OCI-LY3 (cell line): ENCODE measurements at regions not wholly inside any gene's neighbourhood (a gene's known extent, or its start where the extent isn't known, plus 50 kb on each side); places are given as distances from the start of the nearest gene placed in this dataset.

ENCODE experiments used
- H2AFZ ChIP-seq: fragments of 200-600, 300-600 bp; shearing (Covaris generic); 2 replicates; pipeline ENCODE4 v1.6.0; 2014; ENCODE audit warnings: antibody characterized with exemption, low read depth, low read length
- H3K27ac ChIP-seq: fragments of 200-600, 300-600 bp; sonication (generic); 2 replicates; pipeline ENCODE4 v1.5.1; 2014; ENCODE audit warnings: mild to moderate bottlenecking, low read length, moderate library complexity, mixed read lengths
- H3K27me3 ChIP-seq: fragments of 200-600, 300-600 bp; sonication (generic); 2 replicates; pipeline ENCODE4 v1.6.1; 2014; ENCODE audit warnings: low read depth, low read length, mixed read lengths
- H3K36me3 ChIP-seq: fragments of 200-600, 300-600 bp; sonication (generic); replicated peaks from 2 replicates; pipeline ENCODE3; 2014; ENCODE audit warnings: low read depth, low read length, mixed read lengths
- H3K4me1 ChIP-seq: fragments of 300-600, 200-600 bp; sonication (generic); 2 replicates; pipeline ENCODE4 v1.6.1; 2014; ENCODE audit warnings: low read length, mixed read lengths
- H3K4me2 ChIP-seq: fragments of 200-600, 300-600 bp; sonication (generic); 2 replicates; pipeline ENCODE4 v1.6.1; 2014; ENCODE audit warnings: low read length, mixed read lengths
- H3K4me3 ChIP-seq: fragments of 300-600, 200-600 bp; sonication (generic); 2 replicates; pipeline ENCODE4 v1.5.1; 2014; ENCODE audit warnings: antibody characterized with exemption, mild to moderate bottlenecking, low read length, moderate library complexity
- H3K79me2 ChIP-seq: fragments of 300-600, 200-600 bp; shearing (Covaris generic); 2 replicates; pipeline ENCODE4 v1.6.1; 2014; ENCODE audit warnings: mild to moderate bottlenecking, low read length, mixed read lengths
- H3K9ac ChIP-seq: fragments of 300-600, 200-600 bp; shearing (Covaris generic); 2 replicates; pipeline ENCODE4 v1.6.0; 2014; ENCODE audit warnings: mild to moderate bottlenecking, low read length, moderate library complexity
- H3K9me3 ChIP-seq: fragments of 200-600, 300-600 bp; shearing (Covaris generic); 2 replicates; pipeline ENCODE4 v1.6.1; 2014; ENCODE audit warnings: low read length, mixed read lengths; ENCODE audit not compliant: insufficient read depth
- H4K20me1 ChIP-seq: fragments of 200-600, 300-600 bp; sonication (generic); 2 replicates; pipeline ENCODE4 v1.6.1; 2016; ENCODE audit warnings: low read length, mixed read lengths; ENCODE audit not compliant: insufficient read depth
- EZH2phosphoT487 ChIP-seq: fragments of 200-600 bp; shearing (Covaris generic); IDR thresholded peaks from 2 replicates; pipeline ENCODE4 v1.6.1; 2018; ENCODE audit warnings: antibody characterized with exemption, mixed run types, low read depth
- TF ChIP-seq, protein P1 (sequence below): fragments of 200-600, 300-600 bp; sonication (generic); IDR thresholded peaks from 2 replicates; pipeline ENCODE4 v1.5.1; 2014; ENCODE audit warnings: antibody characterized with exemption, low read length, low read depth

DNA sequence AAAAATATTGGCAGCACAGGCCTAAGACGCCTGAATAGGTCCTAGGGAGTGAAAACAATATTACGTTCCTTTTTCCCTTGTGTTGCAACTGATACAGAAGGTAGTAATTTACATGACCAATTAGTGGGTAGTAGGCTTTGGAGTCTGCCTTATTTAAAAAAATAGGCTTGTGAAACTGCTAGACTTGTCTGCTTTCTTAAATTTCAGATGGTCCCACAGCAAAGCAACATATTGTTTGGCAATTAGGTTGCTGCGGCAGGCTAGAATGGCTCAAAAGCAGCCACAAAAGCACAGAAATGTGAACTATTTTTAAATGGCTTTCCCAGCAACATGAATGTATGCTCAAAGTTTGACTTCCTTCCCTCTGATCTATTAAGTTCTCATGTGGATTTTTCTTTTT is 211.9 kb downstream of the TTC8 start:
- Histone ChIP-seq H4K20me1 (no peaks in the 10 kb centered on the region), H3K27me3 (0 out of 2 replicates have a peak, but pooled peaks cover 4% of the 10 kb centered on the region), H3K9ac (no peak overlapping the region), H3K36me3 (no peaks in the 10 kb centered on the region), H3K9me3 (no peaks in the 10 kb centered on the region), H3K79me2 (no peaks in the 10 kb centered on the region), H3K27ac (no peak overlapping the region), H2AFZ (no peak overlapping the region), H3K4me2 (no peak overlapping the region), H3K4me3 (no peak overlapping the region), H3K4me1 (peaks cover 10% of the 10 kb centered on the region; the same call in 1 of the 2 replicates)
- TF ChIP-seq, protein P1, sequence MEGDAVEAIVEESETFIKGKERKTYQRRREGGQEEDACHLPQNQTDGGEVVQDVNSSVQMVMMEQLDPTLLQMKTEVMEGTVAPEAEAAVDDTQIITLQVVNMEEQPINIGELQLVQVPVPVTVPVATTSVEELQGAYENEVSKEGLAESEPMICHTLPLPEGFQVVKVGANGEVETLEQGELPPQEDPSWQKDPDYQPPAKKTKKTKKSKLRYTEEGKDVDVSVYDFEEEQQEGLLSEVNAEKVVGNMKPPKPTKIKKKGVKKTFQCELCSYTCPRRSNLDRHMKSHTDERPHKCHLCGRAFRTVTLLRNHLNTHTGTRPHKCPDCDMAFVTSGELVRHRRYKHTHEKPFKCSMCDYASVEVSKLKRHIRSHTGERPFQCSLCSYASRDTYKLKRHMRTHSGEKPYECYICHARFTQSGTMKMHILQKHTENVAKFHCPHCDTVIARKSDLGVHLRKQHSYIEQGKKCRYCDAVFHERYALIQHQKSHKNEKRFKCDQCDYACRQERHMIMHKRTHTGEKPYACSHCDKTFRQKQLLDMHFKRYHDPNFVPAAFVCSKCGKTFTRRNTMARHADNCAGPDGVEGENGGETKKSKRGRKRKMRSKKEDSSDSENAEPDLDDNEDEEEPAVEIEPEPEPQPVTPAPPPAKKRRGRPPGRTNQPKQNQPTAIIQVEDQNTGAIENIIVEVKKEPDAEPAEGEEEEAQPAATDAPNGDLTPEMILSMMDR, result no peak
- no peak for TF ChIP-seq EZH2phosphoT487

DNA sequence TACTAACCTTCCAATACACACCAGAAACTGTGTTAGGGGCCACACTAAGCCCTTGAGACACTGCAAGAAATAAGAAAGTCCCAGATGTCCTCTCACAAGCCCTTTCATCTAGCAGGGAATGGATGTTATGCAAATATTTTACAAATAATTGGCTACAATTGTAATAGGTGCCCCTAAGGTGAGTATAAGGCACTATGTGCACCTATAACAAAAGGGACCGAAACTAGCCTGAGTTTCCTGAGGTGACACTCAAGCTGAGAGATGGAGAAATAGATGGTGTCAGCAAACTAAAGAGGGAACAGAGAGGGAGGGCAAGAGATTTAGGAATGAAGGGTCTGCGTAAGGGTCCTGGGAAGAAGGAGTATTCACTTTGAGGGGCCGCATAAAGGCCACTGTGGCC is 212.6 kb downstream of the TTC8 start:
- H3K27me3 ChIP-seq, result 0 out of 2 replicates have a peak, but pooled peaks cover 4% of the 10 kb centered on the region
- no peak overlapping the region for H2AFZ ChIP-seq
- H3K79me2 ChIP-seq, result no peaks in the 10 kb centered on the region
- H3K36me3 ChIP-seq, result no peaks in the 10 kb centered on the region
- TF ChIP-seq, protein P1, result no peak
- TF ChIP-seq EZH2phosphoT487, result no peak
- H3K4me3 ChIP-seq, result no peak overlapping the region
- H4K20me1 ChIP-seq, result no peaks in the 10 kb centered on the region
- H3K9me3 ChIP-seq, result no peaks in the 10 kb centered on the region
- no peak overlapping the region for H3K9ac ChIP-seq
- no peak overlapping the region for H3K4me2 ChIP-seq
- H3K4me1 ChIP-seq, result peaks cover 10% of the 10 kb centered on the region; the same call in 1 of the 2 replicates
- no peak overlapping the region for H3K27ac ChIP-seq

DNA sequence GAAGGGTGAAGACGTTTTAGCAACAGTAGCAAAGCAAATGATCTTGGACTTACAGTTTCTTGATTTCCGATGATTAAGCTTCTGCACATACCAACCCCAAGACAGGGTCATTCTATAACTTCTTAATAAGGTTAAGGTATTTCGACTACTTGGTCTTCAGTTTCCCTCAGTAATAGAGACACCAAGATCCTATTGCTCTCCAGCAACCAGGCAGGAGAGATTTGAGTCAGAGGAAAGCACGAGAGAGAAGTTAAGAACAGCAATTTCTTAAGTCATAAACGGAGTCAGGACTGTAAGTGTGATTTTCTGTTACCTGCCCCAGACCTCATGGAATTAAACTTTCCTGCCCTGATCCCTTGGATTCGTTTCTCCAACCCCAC is 215.6 kb downstream of the TTC8 start:
- Histone ChIP-seq H3K79me2 (no peaks in the 10 kb centered on the region), H3K9me3 (0 out of 2 replicates have a peak, but pooled peaks cover 4% of the 10 kb centered on the region), H3K9ac (no peak overlapping the region), H3K4me2 (peak overlapping the region; percentile 93), H4K20me1 (no peaks in the 10 kb centered on the region), H3K4me1 (peaks cover 10% of the 10 kb centered on the region; the same call in 1 of the 2 replicates), H3K27ac (no peak overlapping the region), H3K27me3 (0 out of 2 replicates have a peak, but pooled peaks cover 4% of the 10 kb centered on the region), H3K4me3 (peak overlapping the region; percentile 68), H2AFZ (0 out of 2 replicates have a peak overlapping the region, but pooled peaks have one; percentile 87), H3K36me3 (no peaks in the 10 kb centered on the region)
- no peak for TF ChIP-seq EZH2phosphoT487
- TF ChIP-seq, protein P1, result no peak

DNA sequence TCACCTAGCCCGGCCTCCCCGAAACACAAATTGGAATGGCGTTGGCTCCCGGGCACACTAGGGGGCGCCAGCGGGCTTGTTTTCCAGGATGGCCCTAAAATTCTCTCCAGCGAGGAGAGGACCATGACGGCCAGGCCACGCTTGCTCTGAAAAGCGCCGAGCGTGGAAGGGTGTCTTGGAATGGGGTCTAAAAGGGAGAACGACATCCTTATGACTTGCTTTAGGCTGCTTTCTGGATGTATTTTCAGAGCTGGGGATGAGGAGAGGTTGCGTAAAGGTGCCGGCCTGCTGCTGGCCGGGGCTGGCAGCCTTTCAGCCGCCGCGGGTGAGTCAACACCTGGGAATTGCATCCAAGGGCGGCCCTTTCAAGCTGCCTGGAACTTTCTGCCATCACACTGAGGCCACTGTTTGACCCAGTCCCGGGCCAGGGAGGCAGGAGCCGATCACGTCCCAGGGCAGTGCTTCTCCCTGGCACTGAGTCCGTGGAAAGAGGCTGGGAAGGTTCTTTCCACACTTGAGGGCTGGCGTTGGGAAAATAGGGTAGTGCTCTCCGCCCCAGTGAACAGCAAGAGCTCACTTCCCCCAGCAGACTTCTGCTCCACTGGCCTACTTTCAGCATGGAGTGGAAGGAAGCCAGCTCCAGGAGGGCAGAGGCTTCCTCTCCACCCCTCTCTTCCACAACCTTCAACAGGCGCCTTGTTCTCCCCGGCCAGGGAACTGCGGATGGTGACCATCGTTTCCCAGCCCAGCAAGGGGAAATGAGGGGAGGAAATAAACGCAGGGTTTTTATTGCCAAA is 216.2 kb downstream of the TTC8 start:
- no peaks in the 10 kb centered on the region for H4K20me1 ChIP-seq
- H3K36me3 ChIP-seq, result no peaks in the 10 kb centered on the region
- peak overlapping the region; percentile 68 for H3K4me3 ChIP-seq
- no peaks in the 10 kb centered on the region for H3K79me2 ChIP-seq
- H3K4me1 ChIP-seq, result peaks cover 10% of the 10 kb centered on the region; the same call in 1 of the 2 replicates
- 0 out of 2 replicates have a peak, but pooled peaks cover 4% of the 10 kb centered on the region for H3K27me3 ChIP-seq
- no peak overlapping the region for H3K27ac ChIP-seq
- peak overlapping the region; percentile 87; the same call in 1 of the 2 replicates for H2AFZ ChIP-seq
- TF ChIP-seq EZH2phosphoT487, result no peak
- TF ChIP-seq, protein P1, result peak; percentile 94
- 0 out of 2 replicates have a peak, but pooled peaks cover 4% of the 10 kb centered on the region for H3K9me3 ChIP-seq
- peak overlapping the region; percentile 93 for H3K4me2 ChIP-seq
- no peak overlapping the region for H3K9ac ChIP-seq
